ENCODE measurements at regions not wholly inside any gene's neighbourhood (a gene's known extent, or its start where the extent isn't known, plus 50 kb on each side); places are given as distances from the start of the nearest gene placed in this dataset.

- 18% methylated on average over 4 of the region's 4 CpGs for WGBS (ENCODE audit: missing lambda C conversion rate)
- Histone ChIP-seq H3K9me3 (no peaks in the 10 kb centered on the region), H3K4me2 (no peak overlapping the region), H3K27ac (no peak overlapping the region), H3K4me1 (no peaks in the 10 kb centered on the region), H3K4me3 (no peak overlapping the region)
- DNase-seq (ENCODE audit: low read depth in 1 of 2, low spot score in 1 of 2) (no peak), ATAC-seq (no peak), FAIRE-seq (no peak)
- POLR2A ChIA-PET: no interaction called here
- CTCF ChIA-PET: no interaction called here
- TF ChIP-seq SMC3 (IDR thresholded peaks at IDR 0.05) (no peak), FOSB (CRISPR knock-in tag; IDR thresholded peaks at IDR 0.05) (no peak), RFX5 (IDR thresholded peaks at IDR 0.05) (no peak), RNF2 (IDR thresholded peaks at IDR 0.05; ENCODE audit: borderline replicate concordance, low read depth) (no peak), HOXB13 (CRISPR knock-in tag; IDR thresholded peaks at IDR 0.05; ENCODE audit: low read depth) (no peak), EP300 (IDR thresholded peaks at IDR 0.05) (no peak)
Measured at GRCh38 chr9:10999646-11000045, 386.8 kb upstream of the PTPRD start.

GRCh38 chr9:11001546-11001945 lies 388.7 kb upstream of the PTPRD start:
- no peak overlapping the region for H3K27ac ChIP-seq
- H3K9me3 ChIP-seq: no peaks in the 10 kb centered on the region
- POLR2A ChIA-PET: no interaction called here
- DNase-seq (ENCODE audit: low read depth in 1 of 2, low spot score in 1 of 2) (no peak), ATAC-seq (no peak), FAIRE-seq (no peak)
- TF ChIP-seq HDAC2 (IDR thresholded peaks at IDR 0.05) (no peak), ELK1 (IDR thresholded peaks at IDR 0.05; ENCODE audit: low read depth, low read length) (no peak), TP53 (CRISPR knock-in tag; IDR thresholded peaks at IDR 0.05) (no peak), HOXB5 (CRISPR knock-in tag; IDR thresholded peaks at IDR 0.05) (no peak), POLR2AphosphoS2 (conservative IDR thresholded peaks at IDR 0.05; ENCODE audit: low read length) (no peak), EP300 (IDR thresholded peaks at IDR 0.05) (no peak), MAZ (IDR thresholded peaks at IDR 0.05; ENCODE audit: borderline replicate concordance, low read depth, low read length) (no peak), HMGXB4 (CRISPR knock-in tag; IDR thresholded peaks at IDR 0.05; ENCODE audit: borderline replicate concordance) (no peak), CHD4 (IDR thresholded peaks at IDR 0.05; ENCODE audit: borderline replicate concordance) (no peak), HOXB13 (CRISPR knock-in tag; IDR thresholded peaks at IDR 0.05; ENCODE audit: low read depth) (no peak), REST (IDR thresholded peaks at IDR 0.05) (no peak), NR3C1 (IDR thresholded peaks at IDR 0.05) (no peak), PBX3 (IDR thresholded peaks at IDR 0.05) (no peak), JUNB (IDR thresholded peaks at IDR 0.05) (no peak), BHLHE40 (IDR thresholded peaks at IDR 0.05; ENCODE audit: low read depth, low read length) (no peak), EHF (CRISPR knock-in tag; IDR thresholded peaks at IDR 0.05) (no peak), RCOR1 (IDR thresholded peaks at IDR 0.05; ENCODE audit: low read depth, low read length) (no peak), BCL3 (IDR thresholded peaks at IDR 0.05) (no peak), NPAS2 (CRISPR knock-in tag; IDR thresholded peaks at IDR 0.05; ENCODE audit: borderline replicate concordance) (no peak)
- no peaks in the 10 kb centered on the region for H3K4me1 ChIP-seq
- CTCF ChIA-PET: no interaction called here
- no peak overlapping the region for H3K4me3 ChIP-seq
- H3K4me2 ChIP-seq: no peak overlapping the region

Data from A549 (cell line).